Transverse colon (tissue), 4 donors: ENCODE measurements at regions not wholly inside any gene's neighbourhood (a gene's known extent, or its start where the extent isn't known, plus 50 kb on each side); places are given as distances from the start of the nearest gene placed in this dataset.
"Not testable (repeated sequence)": the region's sequence is repeated elsewhere in the genome, so short reads cannot be mapped to it uniquely, and the experiment has no call there.

Experiments
- CTCF ChIP-seq, 5 experiments: fragments of 200-600 bp in 3 of 5; fragments of 450-650 bp in 2 of 5; sonication (generic) in 3 of 5; IDR thresholded peaks; 1 replicate in 2 of 5; 2 replicates in 3 of 5; pipeline ENCODE4 v1.5.1; 2016 to 2017; ENCODE audit warnings: antibody characterized with exemption in 5 of 5, inconsistent platforms in 3 of 5, mild to moderate bottlenecking in 2 of 5, moderate library complexity in 1 of 5
- EP300 ChIP-seq: sonication (generic); formaldehyde crosslinking; IDR thresholded peaks from one replicate; pipeline ENCODE4 v1.6.1; 2017; ENCODE audit warnings: antibody characterized with exemption, low read depth
- POLR2A ChIP-seq: fragments of 450-650 bp; IDR thresholded peaks from one replicate; pipeline ENCODE4 v1.6.1; 2016; ENCODE audit warnings: antibody characterized with exemption, mild to moderate bottlenecking, moderate library complexity
- POLR2AphosphoS5 ChIP-seq, 3 donors: sonication (generic); formaldehyde crosslinking; IDR thresholded peaks; one replicate each; pipeline ENCODE4 v1.6.1; 2016; ENCODE audit warnings: antibody characterized with exemption in 3 of 3

DNA sequence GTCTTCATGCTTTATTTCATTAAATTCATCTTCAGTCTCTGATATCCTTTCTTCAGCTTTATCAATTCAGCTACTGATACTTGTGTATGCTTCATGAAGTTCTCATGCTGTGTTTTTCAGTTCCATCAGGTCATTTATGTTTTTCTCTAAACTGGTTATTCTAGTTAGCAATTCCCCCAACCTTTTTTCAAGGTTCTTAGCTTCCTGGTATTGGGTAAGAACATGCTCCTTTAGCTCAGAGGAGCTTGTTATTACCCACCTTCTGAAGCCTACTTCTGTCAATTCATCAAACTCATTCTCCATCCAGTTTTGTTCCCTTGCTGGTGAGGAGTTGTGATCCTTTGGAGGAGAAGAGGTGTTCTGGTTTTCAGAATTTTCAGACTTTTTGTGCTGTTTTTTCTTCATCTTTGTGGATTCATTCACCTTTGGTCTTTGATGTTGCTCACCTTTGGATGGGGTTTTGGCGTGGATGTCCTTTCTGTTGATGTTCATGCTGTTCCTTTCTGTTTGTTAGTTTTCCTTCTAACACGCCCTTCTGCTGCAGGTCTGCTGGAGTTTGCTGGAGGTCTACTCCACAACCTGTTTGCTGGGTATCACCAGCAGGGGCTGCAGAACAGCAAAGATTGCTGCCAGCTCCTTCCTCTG lies 69.9 kb upstream of the PCSK5 start:
- TF ChIP-seq POLR2AphosphoS5 (IDR thresholded peaks at IDR 0.05); CTCF (IDR thresholded peaks at IDR 0.05); EP300; POLR2A: not testable (repeated sequence)
